ENCODE measurements at regions not wholly inside any gene's neighbourhood (a gene's known extent, or its start where the extent isn't known, plus 50 kb on each side); places are given as distances from the start of the nearest gene placed in this dataset.

- no peak for DNase-seq
Measured at GRCh38 chr6:26198722-26199056, 111.5 kb downstream of the HFE start.

GRCh38 chr6:26199057-26199772 lies 112.0 kb downstream of the HFE start:
- peak; percentile 55 for DNase-seq

GRCh38 chr6:26199773-26200764 lies 112.8 kb downstream of the HFE start:
- no peak for DNase-seq

- no peak for DNase-seq
Measured at GRCh38 chr6:26200918-26201721, 113.9 kb downstream of the HFE start.

GRCh38 chr6:26202201-26202611 lies 115.0 kb downstream of the HFE start:
- DNase-seq, result no peak

- no peak for DNase-seq
Measured at GRCh38 chr6:26202811-26203583, 115.8 kb downstream of the HFE start.

- peak; percentile 78 for DNase-seq
Measured at GRCh38 chr6:26204332-26205160, 117.3 kb downstream of the HFE start.

GRCh38 chr6:26205161-26205624 lies 118.0 kb downstream of the HFE start:
- peak; percentile 79 for DNase-seq

GRCh38 chr6:26205625-26206574 lies 118.7 kb downstream of the HFE start:
- DNase-seq, result no peak

- DNase-seq, result no peak
Measured at GRCh38 chr6:26206868-26207801, 119.9 kb downstream of the HFE start.

- DNase-seq, result no peak
Measured at GRCh38 chr6:26211963-26212362, 124.7 kb downstream of the HFE start.

GRCh38 chr6:26213334-26214075 lies 126.3 kb downstream of the HFE start:
- DNase-seq, result no peak

- DNase-seq, result no peak
Measured at GRCh38 chr6:26214803-26215584, 127.8 kb downstream of the HFE start.

GRCh38 chr6:26215585-26216358 lies 128.5 kb downstream of the HFE start:
- no peak for DNase-seq

GRCh38 chr6:26216359-26216885 lies 129.2 kb downstream of the HFE start:
- peak; percentile 75 for DNase-seq

Measured in activated gamma-delta T cell treated with Interleukin-2 at 50 U/mL for 16 hours (primary cell).